HG02852 (cell line): ENCODE measurements at regions not wholly inside any gene's neighbourhood (a gene's known extent, or its start where the extent isn't known, plus 50 kb on each side); places are given as distances from the start of the nearest gene placed in this dataset.

Source experiments
- ATAC-seq: cut with Tn5 transposase; IDR thresholded peaks from one replicate; pipeline ENCODE4 v1.9.1; 2021; ENCODE audit warnings: mild to moderate bottlenecking, moderate library complexity; ENCODE audit not compliant: unreplicated experiment

DNA sequence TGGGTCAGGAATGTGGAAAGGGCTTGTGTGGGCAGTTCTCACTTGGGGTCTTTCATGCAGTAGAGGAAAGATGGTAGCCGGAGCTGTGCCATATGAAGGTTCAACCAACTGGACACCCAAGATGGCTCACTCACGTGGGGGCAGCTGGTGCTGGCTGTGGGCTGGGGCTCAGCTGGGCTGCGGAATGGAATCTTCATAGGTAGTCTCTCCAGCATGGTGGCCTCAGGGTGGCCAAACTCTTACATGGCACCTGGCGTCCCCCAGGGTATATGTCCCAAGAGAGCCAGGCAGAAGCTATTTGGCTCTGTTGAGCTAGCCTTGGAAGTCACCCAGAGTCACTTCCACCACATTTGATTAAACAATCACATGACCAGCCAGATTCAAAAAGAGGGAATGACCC is 163.1 kb upstream of the KLHL29 start:
- no peak for ATAC-seq

DNA sequence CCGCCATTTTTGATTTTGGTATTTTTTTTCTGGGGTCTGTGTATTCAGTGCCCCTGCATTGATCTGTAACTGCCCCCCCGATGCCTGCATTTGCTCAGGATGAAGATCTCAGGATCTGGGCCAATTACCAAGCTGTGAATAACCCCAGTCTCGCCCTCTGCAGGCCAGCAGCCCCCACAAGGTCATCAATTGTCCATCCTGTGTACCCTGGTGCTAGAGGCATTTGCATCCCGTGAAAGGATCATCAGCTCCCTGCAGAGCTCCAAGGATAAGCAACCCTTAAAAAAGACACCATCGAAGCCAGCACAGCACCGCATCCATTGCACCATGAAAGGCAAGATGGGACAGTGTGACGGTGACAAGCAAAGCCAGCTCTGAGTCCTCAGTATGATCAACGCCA is 154.1 kb upstream of the KLHL29 start:
- no peak for ATAC-seq

DNA sequence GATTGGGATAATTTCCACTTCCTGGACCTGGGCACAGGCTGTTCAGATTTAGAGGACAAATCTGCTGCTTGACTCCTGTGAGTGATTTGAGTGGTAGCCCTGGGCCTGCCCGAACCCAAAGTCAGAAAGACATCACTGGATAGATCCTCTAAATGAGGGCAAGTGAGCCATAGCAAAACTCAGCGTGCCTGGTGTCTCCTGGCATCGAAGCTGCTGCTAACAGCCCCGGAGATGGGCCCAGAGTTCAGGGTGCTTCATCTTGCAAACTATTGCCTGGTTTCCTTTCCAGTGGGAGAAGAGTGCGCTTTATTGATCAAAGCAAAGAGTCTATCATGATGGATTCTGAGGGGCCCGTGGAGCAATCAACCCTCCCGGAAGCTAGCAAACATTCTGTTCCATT is 153.1 kb upstream of the KLHL29 start:
- ATAC-seq: no peak

DNA sequence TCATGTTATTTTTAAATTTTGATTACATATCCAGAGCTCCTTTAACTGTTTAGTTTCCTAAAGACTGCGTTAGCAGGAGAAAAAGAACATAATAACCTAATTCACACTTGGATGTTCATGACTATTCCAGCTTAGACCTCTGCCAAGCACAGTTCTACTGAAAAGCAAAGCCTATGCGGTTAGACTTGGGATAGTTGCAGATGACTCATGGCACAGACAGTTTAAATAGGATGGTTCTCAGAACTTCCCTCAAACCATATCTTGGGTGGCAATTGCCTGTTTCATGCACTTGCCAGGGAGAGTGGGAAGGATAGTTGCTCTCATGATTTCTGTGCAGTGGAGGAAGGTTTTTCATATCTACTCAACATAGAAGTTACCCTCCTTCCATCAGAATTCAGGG is 149.7 kb upstream of the KLHL29 start:
- ATAC-seq: no peak

DNA sequence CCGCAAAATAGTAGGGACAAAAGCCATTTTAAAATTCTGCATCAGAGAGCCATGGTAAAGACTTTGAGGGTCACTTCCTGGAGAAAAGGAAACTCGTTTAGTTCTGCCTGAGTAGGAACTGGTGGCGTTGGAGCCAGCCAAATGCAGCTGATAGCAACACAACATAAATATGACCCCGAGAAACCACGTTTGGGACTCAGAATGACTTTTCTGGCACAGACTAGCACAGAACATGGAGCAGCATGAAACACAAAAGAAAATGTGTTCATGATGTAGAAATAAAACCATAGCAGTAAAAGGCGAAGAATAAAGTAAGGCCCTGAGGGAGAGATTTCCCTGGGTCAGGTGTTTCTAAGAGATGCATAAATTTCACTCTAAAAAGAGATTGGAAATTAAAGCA is 149.2 kb upstream of the KLHL29 start:
- ATAC-seq: no peak

DNA sequence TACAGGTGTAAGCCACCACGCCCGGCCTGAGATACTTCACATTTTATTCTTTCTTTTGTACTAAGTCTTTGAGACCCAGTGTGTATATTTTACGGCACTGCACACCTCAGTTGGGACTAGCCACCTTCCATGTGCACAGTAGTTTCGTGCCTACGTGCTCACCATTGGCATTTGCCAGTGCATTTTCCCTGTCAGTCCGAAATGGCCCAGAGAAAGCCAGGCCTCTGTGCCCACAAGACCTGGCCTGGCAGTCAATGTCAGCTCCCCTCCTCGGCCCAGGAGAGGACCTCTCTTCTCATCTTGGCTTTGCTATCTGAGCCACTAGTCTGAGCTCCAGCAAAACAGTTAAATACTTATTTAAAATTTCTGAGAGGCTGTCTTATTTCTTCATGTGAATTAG is 147.8 kb upstream of the KLHL29 start:
- no peak for ATAC-seq

DNA sequence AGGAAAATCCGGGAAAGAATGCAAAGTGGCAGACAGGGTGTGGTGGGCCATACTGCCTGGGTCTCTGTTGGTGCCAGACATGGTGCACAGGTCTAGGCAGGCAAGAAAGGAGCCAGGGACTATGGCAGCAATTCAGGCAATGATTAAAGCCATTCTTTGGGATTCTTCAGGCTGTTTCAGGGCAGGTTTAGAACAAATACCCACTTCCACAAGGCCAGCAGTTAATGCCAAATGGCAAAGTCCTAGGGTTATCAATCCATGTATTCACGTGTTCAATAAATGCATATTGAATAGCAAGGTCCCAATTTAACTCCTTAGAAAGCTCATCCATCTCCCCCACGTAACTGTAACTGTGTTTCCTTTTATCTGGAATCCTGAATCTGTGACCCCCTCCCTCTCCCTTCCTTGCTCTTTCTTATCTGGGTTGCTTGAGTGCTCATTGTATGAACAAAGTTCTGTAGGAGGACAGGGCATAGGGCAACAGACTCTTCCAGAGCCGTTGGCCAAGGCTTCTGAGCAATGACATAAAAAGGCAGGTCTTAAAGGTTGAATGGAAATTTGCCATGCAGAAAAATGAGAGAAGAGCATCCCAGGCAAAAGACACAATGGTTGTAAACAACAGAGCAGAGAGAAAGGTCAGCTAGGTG is 146.8 kb upstream of the KLHL29 start:
- ATAC-seq: no peak

DNA sequence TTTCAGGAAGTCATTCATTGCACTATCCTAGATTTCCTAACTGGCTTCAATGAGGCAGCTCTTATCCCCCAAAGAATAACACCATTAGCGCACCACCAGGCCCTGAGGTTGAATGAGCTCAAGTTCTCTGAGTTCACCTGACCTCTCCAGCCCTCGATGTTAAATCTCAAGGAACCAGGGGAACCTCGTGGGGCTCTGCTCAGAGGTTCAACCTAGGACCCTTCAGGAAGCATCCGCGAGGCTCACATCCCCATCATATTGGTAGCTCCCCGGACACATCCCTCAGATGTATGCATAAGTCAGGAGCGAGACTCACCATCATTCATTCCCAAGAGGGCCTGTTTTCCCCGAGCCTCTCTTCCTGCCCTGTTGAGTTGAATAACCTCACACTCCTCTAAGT is 145.6 kb upstream of the KLHL29 start:
- no peak for ATAC-seq

DNA sequence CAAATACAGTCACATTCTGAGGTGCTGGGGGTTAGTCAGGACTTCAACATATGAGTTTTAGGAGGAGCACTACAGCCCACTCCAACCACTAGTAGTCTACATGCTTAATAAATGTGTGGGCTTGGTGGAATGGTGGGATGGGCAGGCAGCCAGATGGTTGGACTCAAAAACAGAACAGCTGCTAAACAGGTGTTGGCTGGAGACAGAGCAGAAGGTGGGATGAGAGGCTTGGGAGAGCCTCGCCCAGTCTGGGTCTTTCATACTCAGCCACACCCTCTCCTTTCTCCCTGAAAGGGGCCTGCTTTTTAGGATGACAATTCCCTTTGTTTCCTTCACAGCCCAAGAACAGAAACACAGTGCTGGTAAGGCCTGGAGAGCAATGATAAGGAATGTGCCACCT is 143.9 kb upstream of the KLHL29 start:
- no peak for ATAC-seq

DNA sequence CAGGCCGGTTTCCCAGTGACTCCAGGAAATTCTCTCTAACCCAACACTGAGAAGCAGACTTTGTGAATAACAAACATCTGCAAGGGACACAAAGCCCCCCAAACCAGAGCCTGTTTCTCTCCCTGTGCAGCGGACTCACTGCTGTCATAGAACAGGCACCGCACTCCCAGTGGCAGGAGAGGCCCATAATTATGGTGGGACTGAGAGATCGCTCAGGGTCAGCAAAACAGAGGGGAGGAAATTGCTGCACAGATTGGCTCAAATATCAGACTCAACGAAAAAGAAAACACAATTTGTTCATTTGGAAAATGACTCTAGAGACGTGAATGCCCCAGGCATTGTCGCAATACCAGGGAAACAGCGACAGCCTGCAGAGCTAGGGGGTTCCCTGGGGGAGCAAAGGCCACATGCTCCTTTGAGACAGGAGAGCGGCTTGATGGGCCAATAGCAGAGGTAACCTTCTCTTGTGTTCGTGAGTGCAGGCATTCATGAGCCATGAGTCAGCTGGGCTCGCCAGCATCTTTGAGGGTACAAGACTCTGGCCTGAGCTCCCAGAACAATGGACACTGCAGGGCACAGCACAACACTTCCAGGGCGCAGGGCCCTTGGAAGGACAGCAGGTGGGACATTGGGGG is 143.3 kb upstream of the KLHL29 start:
- ATAC-seq: no peak

DNA sequence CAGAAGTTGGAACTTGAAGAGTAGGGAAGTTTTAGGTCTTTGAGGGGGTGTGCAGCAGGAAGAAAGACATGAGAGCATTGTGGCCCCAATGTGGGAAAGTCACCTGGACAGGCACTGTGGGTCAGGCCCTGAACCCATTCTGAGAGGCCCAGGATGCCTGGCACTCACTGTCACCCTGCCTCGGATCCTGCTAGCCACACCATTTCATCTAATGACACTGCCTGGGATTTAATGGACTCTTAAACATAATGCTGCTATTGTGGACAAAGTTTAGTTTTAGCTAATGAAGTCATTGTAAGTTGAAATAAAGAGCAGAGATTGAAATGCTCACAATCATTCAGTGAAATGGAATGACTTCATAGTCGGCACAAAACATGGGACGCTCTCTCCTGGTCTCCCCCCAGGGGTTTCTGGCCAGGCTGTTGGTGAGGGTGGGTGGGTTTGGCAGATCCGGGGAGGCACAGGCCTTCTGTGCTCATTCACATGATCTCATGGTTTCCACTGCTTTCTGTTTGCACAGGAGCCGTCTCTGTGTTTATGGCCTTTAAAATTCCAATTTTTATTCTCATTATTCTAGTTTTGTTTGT is 141.8 kb upstream of the KLHL29 start:
- no peak for ATAC-seq

DNA sequence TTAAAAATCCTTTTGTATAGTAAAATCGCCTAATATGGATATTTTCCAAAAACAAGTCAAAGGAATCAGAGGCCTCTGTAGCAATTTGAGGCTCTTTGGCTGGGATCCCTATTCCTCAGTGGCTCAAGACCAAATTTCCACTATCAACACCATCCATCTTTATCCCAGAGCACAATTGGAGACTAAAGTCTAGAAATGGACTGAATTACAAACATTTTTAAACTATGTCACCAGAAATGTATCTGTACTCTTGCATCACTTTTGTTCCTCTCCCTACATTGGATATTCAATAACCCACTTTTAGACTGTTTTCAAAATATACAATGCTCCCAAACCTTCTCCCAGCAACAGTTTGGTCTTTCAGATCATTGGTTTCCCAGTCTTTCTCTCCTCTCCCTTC is 140.4 kb upstream of the KLHL29 start:
- no peak for ATAC-seq

DNA sequence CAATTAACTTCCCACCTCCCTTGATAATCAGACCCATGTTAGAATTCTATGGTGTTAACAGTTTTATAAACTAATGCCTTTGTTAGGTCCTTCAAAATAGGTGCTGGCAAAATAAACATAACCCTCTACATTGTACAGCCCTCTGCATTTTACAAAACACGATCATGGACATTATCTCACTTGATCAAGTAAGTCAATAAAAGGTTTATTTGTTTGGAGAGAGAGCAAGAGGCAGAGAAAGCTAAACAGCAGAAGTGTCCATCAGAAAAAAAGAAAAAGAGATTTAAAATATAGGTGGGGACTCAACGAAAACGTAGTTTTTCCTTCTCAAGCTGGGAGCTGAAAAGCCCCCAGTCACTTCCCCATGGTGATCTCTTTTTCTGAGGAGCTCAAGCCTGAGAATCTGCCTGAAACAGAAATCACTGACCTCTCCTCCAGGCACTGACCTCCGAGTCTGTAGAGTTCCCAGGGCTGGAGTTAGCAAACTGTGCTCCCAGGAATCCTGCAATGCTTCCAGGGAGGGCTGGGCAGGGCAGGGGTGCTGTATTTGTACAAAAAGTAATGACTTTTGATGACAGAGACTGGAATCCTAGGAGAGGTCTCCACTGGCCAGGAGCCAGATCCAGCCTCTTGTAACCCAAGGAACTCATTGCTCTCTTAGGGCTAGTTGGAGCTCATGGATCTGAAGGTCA is 137.8 kb upstream of the KLHL29 start:
- no peak for ATAC-seq

DNA sequence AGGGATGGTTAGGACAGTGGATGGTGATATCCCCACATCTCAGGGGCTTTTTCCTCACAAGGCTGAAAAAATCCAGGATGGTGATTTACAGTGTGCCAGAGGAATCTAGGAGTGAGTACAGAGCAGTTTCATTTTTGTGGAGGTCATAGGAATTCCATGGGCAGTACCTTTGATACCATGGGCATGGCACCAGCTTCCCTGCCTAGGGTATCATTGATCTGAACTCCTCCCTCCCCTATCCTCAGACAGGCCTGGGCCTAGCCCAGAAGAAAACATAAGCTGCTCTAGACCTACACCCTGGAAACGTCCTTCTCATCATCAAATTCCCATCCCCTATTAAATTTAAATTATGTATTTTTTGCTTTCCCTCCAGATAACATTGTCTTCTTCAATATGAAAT is 136.3 kb upstream of the KLHL29 start:
- no peak for ATAC-seq

DNA sequence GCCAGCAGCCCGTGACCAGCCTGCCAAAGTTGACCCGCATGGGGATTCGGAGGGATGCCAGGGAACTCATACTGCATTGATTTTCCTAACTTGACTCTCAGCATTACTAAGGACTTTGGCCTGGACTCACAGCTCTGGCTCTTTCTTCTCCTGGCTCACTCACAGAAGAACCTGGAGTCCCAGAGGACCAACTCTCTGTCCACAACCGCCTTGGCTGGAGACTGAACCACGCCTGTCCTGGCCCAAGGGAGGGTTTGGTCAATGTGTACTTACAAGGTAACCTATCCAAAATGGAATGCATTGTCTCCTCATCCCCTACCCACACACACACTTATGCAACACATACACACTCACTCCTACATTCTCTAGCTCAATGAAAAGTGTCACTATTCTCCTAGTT is 135.6 kb upstream of the KLHL29 start:
- ATAC-seq: no peak

DNA sequence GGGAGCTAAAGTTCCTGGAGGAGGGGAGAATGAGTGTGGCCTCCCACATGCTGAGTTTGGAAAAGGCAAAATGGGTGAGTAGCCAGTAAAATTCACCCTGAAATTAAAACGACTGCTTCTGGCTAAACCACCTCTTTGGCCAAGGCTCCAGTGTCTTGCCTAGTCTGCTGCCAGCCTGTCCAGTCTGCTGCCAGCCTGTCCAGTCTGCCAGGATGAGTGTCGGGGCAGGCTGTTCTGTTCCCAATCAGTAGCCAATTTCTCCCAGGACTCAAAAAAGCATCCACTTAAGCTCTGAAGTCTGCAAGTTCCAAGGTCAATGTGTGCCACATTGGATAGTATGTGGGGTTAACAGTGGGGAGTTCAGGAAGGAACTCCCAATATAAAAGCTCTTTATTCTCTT is 134.6 kb upstream of the KLHL29 start:
- ATAC-seq: no peak

DNA sequence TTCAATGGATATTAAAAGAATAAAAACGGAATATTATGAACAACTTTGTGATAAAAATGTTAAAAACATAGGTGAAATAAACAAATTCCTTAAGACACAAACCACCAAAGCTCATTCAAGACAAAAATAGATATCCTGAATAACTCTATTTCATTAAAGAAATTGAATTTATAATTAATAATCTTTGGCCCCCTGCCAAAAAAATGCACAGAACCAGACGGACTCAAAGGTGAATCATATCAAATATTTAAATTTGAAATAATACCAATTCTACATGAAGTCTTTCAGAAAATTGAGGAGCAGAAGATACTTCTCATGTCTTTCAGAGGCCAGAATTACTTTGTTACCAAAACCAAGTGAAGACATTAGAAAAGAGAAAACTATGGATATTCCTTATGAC is 128.3 kb upstream of the KLHL29 start:
- no peak for ATAC-seq

DNA sequence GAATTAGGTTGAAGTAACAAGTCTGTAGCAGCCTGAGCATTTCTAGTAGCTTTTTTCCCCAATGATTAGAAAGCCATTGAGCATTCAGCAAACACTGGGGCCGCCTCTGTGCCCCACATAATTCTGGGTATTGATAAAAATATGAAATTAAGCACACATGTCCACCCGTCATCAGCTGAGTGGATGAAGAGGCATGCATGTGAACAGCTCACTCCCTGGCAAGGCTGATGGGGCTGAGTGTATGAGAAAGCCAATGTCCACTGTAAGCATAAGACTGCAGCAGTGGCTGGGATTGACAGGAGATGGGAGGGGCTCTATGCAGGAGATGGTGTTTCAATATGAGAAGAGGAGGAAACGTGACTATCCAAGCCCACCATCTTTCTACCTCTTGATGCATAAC is 124.4 kb upstream of the KLHL29 start:
- ATAC-seq: no peak

DNA sequence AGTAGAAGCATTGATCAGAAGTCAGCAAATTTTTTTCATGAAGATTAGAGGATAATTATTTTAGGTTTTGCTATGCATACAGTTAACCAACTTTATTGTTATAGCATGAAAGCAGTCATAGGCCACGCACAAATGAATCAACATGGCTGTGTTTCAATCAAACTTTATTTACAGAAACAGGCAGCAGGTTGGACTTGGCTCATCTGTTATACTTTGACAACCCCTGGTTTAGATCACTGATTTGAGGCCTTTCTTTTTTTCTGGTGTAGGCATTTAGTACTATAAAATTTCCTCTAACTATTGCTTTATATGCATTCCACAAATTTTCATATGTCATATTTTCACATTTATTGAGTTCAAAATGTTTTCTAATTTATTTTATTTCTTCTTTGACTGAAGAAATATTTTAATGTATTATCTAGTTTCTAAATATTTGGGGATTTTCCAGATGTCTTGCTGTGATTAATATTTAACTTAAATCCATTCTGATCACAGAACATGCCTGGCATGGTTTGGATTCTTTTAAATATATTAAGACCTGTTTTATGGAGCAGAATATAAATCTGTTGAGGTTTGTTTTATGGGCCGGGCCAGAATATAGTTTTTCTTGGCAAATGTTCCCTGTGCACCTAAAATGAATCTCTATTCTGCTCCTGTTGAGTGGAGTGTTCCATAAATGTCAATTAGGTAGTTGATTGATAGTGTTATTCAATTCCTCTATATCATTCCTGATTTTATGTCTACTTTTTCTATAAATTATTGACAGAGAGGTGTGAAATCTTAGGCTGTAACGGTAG is 116.3 kb upstream of the KLHL29 start:
- no peak for ATAC-seq

DNA sequence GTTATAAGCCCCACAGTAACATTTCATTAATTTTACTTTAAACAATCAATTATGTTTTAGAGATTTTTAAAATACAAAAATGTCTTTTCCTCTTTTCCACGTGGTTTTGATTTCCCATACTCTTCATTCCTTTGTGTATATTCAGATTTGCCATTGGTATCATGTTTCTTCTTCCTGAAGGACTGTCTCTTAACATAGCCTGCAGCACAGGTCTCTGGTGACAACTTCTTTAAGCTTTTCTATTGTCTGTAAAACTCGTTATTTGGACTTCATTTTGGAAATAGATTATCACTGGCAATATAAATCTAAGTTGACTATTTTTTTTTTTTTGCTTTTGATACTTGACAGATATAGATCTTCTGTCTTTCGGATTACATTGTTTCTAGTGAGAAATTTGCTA is 115.2 kb upstream of the KLHL29 start:
- no peak for ATAC-seq

DNA sequence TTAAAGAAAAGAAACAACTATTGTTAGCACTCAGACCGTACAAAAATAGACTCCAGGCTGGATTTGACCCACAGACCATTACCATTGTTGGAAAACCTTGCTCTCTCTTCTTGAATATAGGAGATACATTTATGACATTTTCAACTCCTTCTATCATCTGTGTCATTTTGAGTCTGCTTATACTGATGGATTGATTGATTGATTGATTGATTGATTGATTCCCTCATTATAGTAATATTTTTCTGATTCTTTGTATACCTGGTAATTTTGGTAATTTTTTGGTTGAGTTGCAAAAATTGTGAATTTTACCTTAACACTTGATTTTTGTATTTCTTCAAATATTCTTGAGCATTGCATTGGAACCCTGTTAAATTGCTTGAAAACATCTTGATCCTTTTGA is 114.2 kb upstream of the KLHL29 start:
- no peak for ATAC-seq
